Parathyroid adenoma (tissue), 2 donors: ENCODE measurements at regions not wholly inside any gene's neighbourhood (a gene's known extent, or its start where the extent isn't known, plus 50 kb on each side); places are given as distances from the start of the nearest gene placed in this dataset.

Source experiments
- H2AFZ ChIP-seq: fragments of 300-600 bp; sonication (generic); one replicate; pipeline ENCODE4 v1.7.0; 2017; ENCODE audit warnings: antibody characterized with exemption, mild to moderate bottlenecking
- H3K27ac ChIP-seq: fragments of 300-600 bp; sonication (generic); one replicate; pipeline ENCODE4 v1.7.0; 2017
- H3K27me3 ChIP-seq: fragments of 300-600 bp; sonication (generic); one replicate; pipeline ENCODE4 v1.7.0; 2017; ENCODE audit warnings: low read length; ENCODE audit not compliant: control insufficient read depth, insufficient read depth
- H3K36me3 ChIP-seq: fragments of 300-600 bp; sonication (generic); one replicate; pipeline ENCODE4 v1.7.0; 2017; ENCODE audit warnings: low read length; ENCODE audit not compliant: control insufficient read depth, insufficient read depth
- H3K4me1 ChIP-seq: fragments of 300-600 bp; sonication (generic); one replicate; pipeline ENCODE4 v1.7.0; 2017; ENCODE audit warnings: control low read depth
- H3K4me2 ChIP-seq: fragments of 300-600 bp; sonication (generic); one replicate; pipeline ENCODE4 v1.7.0; 2017; ENCODE audit warnings: low read length
- H3K4me3 ChIP-seq: fragments of 300-600 bp; sonication (generic); one replicate; pipeline ENCODE4 v1.7.0; 2017; ENCODE audit warnings: low read depth, low read length
- H3K79me2 ChIP-seq: fragments of 300-600 bp; sonication (generic); one replicate; pipeline ENCODE4 v1.7.0; 2017; ENCODE audit warnings: control low read depth
- H3K9ac ChIP-seq: fragments of 300-600 bp; sonication (generic); one replicate; pipeline ENCODE4 v1.7.0; 2017; ENCODE audit warnings: mild to moderate bottlenecking
- H3K9me3 ChIP-seq: fragments of 300-600 bp; sonication (generic); one replicate; pipeline ENCODE4 v1.7.0; 2017; ENCODE audit warnings: low read length; ENCODE audit not compliant: control insufficient read depth
- CTCF ChIP-seq: fragments of 300-600 bp; sonication (generic); IDR thresholded peaks from one replicate; pipeline ENCODE4 v1.7.0; 2017; ENCODE audit warnings: antibody characterized with exemption, mild to moderate bottlenecking
- donor health status: primary hyperparathyroidism.

- no peak overlapping the region for H3K27ac ChIP-seq
- H3K27me3 ChIP-seq, result no peaks in the 10 kb centered on the region
- H3K4me2 ChIP-seq, result no peak overlapping the region
- no peak overlapping the region for H3K4me3 ChIP-seq
- H3K9ac ChIP-seq, result no peak overlapping the region
- TF ChIP-seq CTCF, result no peak
- H3K36me3 ChIP-seq, result no peaks in the 10 kb centered on the region
- no peak overlapping the region for H2AFZ ChIP-seq
- H3K4me1 ChIP-seq, result no peaks in the 10 kb centered on the region
- no peaks in the 10 kb centered on the region for H3K9me3 ChIP-seq
- H3K79me2 ChIP-seq, result no peaks in the 10 kb centered on the region
Observed at GRCh38 chr15:38028869-38029268, 94.4 kb downstream of the TMCO5A start.

DNA sequence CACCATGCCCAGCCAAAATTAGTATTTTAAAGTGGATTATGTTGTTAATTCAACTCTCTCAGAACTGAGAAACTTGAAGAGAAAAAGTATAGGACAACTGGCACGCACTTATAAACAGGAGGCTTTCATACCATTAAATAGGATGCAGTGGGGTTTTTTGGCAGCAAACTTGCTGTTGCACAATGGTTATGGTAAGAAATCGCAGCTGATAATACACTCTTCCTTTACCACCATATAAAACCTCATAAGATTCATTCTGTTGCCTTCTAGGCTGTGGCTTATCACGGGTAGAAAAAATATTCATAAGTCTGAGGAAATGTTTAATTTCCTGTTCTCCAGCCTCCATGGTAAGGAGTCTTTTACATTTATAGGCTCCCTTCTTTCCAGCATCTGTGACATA, 95.3 kb downstream of the TMCO5A start:
- Histone ChIP-seq H3K36me3 (no peaks in the 10 kb centered on the region), H3K79me2 (no peaks in the 10 kb centered on the region), H3K9me3 (no peaks in the 10 kb centered on the region), H2AFZ (no peak overlapping the region), H3K4me3 (no peak overlapping the region), H3K4me1 (no peaks in the 10 kb centered on the region), H3K27ac (no peak overlapping the region), H3K9ac (no peak overlapping the region), H3K4me2 (no peak overlapping the region), H3K27me3 (no peaks in the 10 kb centered on the region)
- no peak for TF ChIP-seq CTCF

DNA sequence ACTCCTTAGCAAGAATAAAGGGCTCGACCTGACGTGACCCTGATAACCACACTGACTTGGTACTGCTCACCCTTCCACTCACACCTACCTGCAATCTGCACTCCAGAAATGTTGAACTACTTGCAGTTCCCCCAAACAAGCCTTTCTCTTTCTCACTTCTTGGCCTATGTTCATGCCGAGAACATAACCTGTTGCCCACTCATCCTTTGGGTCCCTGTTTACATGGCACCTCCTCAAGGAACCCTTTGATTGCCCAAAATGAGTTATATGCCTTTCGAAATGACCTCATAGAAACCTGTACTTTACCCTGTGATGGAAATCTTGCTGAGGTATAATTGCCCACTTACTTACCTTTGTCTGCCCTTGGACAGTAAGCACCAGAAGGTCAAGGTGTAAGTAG, 96.2 kb downstream of the TMCO5A start:
- Histone ChIP-seq H2AFZ (no peak overlapping the region), H3K4me1 (no peaks in the 10 kb centered on the region), H3K27me3 (no peaks in the 10 kb centered on the region), H3K79me2 (no peaks in the 10 kb centered on the region), H3K9me3 (no peaks in the 10 kb centered on the region), H3K4me2 (no peak overlapping the region), H3K27ac (no peak overlapping the region), H3K36me3 (no peaks in the 10 kb centered on the region), H3K4me3 (no peak overlapping the region), H3K9ac (no peak overlapping the region)
- no peak for TF ChIP-seq CTCF

DNA sequence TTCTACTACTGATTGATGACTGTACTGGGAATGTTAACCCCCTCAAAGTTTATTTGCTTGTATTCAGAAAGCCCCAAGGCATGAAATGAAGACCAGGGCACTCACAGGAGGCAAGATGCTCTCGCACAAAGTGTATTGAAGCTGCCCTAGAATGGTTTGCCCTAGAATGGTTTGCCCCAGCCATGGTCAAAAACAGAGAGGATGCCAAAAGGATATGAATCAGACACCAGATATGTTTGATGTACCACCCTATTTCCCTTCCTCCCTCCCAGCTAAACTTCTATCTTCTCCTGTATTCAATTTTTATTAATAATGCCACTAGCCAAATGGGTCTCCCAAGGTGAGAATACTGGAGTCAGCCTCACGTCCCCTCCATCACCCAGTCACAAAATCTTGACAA, 101.3 kb downstream of the TMCO5A start:
- Histone ChIP-seq H3K4me3 (no peak overlapping the region), H3K4me1 (no peaks in the 10 kb centered on the region), H3K79me2 (no peaks in the 10 kb centered on the region), H3K36me3 (no peaks in the 10 kb centered on the region), H3K9ac (no peak overlapping the region), H3K27me3 (no peaks in the 10 kb centered on the region), H2AFZ (no peak overlapping the region), H3K9me3 (no peaks in the 10 kb centered on the region), H3K4me2 (no peak overlapping the region), H3K27ac (no peak overlapping the region)
- no peak for TF ChIP-seq CTCF

DNA sequence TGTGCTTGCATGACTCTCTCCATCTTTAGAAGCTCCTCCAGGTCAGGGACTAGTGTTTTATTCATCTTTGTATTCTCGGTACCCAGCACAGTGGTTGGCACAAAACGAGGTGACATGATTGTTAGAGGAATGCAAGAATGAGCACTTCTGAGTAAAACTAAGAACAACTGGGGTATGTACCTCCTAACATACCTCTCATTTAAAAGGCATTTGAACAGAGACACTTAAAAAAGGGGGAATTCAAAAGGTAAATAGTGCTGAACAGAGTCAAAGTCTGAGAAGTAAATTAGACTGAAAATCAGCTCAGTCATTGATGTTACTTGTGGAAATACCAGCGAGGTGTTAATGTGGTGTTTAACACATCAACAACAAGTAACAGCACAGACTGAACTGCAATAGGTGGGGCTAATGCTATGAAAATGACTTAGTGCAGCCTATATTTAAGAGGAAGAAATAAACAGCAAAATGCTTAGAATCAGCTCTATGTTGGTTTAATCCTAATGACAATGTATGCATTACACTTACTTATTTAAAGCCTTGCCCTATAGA, 102.4 kb downstream of the TMCO5A start:
- H3K4me2 ChIP-seq, result no peak overlapping the region
- no peaks in the 10 kb centered on the region for H3K27me3 ChIP-seq
- no peaks in the 10 kb centered on the region for H3K36me3 ChIP-seq
- no peaks in the 10 kb centered on the region for H3K4me1 ChIP-seq
- no peaks in the 10 kb centered on the region for H3K9me3 ChIP-seq
- H3K27ac ChIP-seq, result no peak overlapping the region
- H2AFZ ChIP-seq, result no peak overlapping the region
- no peak overlapping the region for H3K4me3 ChIP-seq
- no peak for TF ChIP-seq CTCF
- no peaks in the 10 kb centered on the region for H3K79me2 ChIP-seq
- H3K9ac ChIP-seq, result no peak overlapping the region
